ENCODE measurements at regions not wholly inside any gene's neighbourhood (a gene's known extent, or its start where the extent isn't known, plus 50 kb on each side); places are given as distances from the start of the nearest gene placed in this dataset.

- no peaks in the 10 kb centered on the region for H3K9me1 ChIP-seq (ENCODE audit: control insufficient read depth, extremely low read depth, insufficient read depth, low read length)
- no peaks in the 10 kb centered on the region for H3K79me2 ChIP-seq (ENCODE audit: control insufficient read depth, insufficient read depth, low read length)
- H3K9ac ChIP-seq (ENCODE audit: control insufficient read depth, extremely low read depth, insufficient read depth, low read length): no peak overlapping the region
- no peak overlapping the region for H3K27ac ChIP-seq (ENCODE audit: control insufficient read depth, insufficient read depth, low read length)
- no peaks in the 10 kb centered on the region for H3K4me1 ChIP-seq (ENCODE audit: control insufficient read depth, extremely low read depth, insufficient read depth, low read length)
- H3K4me2 ChIP-seq (ENCODE audit: control insufficient read depth, extremely low read depth, insufficient read depth, low read depth, low read length): no peak overlapping the region
- H2AFZ ChIP-seq (ENCODE audit: control insufficient read depth, low read length): no peak overlapping the region
- dilution Hi-C loops (cut with MboI; ENCODE audit: extremely low pct_ligation_motif_present, low sequenced_read_pairs): no loop called here
- DNase-seq (ENCODE audit: low read depth, low spot score): no peak
- no peak for TF ChIP-seq CTCF (optimal IDR thresholded peaks at IDR 0.05 in 1 of 3, IDR thresholded peaks at IDR 0.05 in 1 of 3, conservative IDR thresholded peaks at IDR 0.05 in 1 of 3; ENCODE audit: extremely low read depth in 1 of 3, insufficient read depth in 2 of 3, low read length in 3 of 3)
- TF ChIP-seq EZH2 (IDR thresholded peaks at IDR 0.05; ENCODE audit: low read length): no peak
- H3K9me3 ChIP-seq (ENCODE audit: control insufficient read depth, low read depth, low read length): no peaks in the 10 kb centered on the region
- no peak for FAIRE-seq
- no peaks in the 10 kb centered on the region for H3K36me3 ChIP-seq (ENCODE audit: control insufficient read depth in 2 of 2, extremely low read depth in 1 of 2, insufficient read depth in 2 of 2, low read length in 2 of 2)
- H3K4me3 ChIP-seq (ENCODE audit: control insufficient read depth in 2 of 3, extremely low read depth in 1 of 3, insufficient read depth in 2 of 3, low read depth in 1 of 3, low read length in 3 of 3): no peak overlapping the region
- H4K20me1 ChIP-seq (ENCODE audit: control insufficient read depth, extremely low read depth, insufficient read depth, low read length): no peaks in the 10 kb centered on the region
- H3K27me3 ChIP-seq (ENCODE audit: control insufficient read depth, extremely low read depth, insufficient read depth, low read length): no peaks in the 10 kb centered on the region
Observed at GRCh38 chr13:68319384-68319783, 1089.2 kb upstream of the PCDH9 start.

GRCh38 chr13:68304286-68304893 lies 1074.3 kb upstream of the PCDH9 start:
- dilution Hi-C loops (cut with MboI; ENCODE audit: extremely low pct_ligation_motif_present, low sequenced_read_pairs): no loop called here
- Histone ChIP-seq H3K4me2 (ENCODE audit: control insufficient read depth, extremely low read depth, insufficient read depth, low read depth, low read length) (no peak overlapping the region), H3K4me3 (ENCODE audit: control insufficient read depth in 2 of 3, extremely low read depth in 1 of 3, insufficient read depth in 2 of 3, low read depth in 1 of 3, low read length in 3 of 3) (no peak overlapping the region), H4K20me1 (ENCODE audit: control insufficient read depth, extremely low read depth, insufficient read depth, low read length) (no peaks in the 10 kb centered on the region), H3K79me2 (ENCODE audit: control insufficient read depth, insufficient read depth, low read length) (no peaks in the 10 kb centered on the region), H3K9me1 (ENCODE audit: control insufficient read depth, extremely low read depth, insufficient read depth, low read length) (no peaks in the 10 kb centered on the region), H3K9ac (ENCODE audit: control insufficient read depth, extremely low read depth, insufficient read depth, low read length) (no peak overlapping the region), H3K27me3 (ENCODE audit: control insufficient read depth, extremely low read depth, insufficient read depth, low read length) (no peaks in the 10 kb centered on the region), H3K27ac (ENCODE audit: control insufficient read depth, insufficient read depth, low read length) (no peak overlapping the region), H3K36me3 (ENCODE audit: control insufficient read depth in 2 of 2, extremely low read depth in 1 of 2, insufficient read depth in 2 of 2, low read length in 2 of 2) (no peaks in the 10 kb centered on the region), H3K9me3 (ENCODE audit: control insufficient read depth, low read depth, low read length) (no peaks in the 10 kb centered on the region), H3K4me1 (ENCODE audit: control insufficient read depth, extremely low read depth, insufficient read depth, low read length) (no peaks in the 10 kb centered on the region), H2AFZ (ENCODE audit: control insufficient read depth, low read length) (no peak overlapping the region)
- TF ChIP-seq CTCF (optimal IDR thresholded peaks at IDR 0.05 in 1 of 3, IDR thresholded peaks at IDR 0.05 in 1 of 3, conservative IDR thresholded peaks at IDR 0.05 in 1 of 3; ENCODE audit: extremely low read depth in 1 of 3, insufficient read depth in 2 of 3, low read length in 3 of 3): peak in 1 of 3 experiments; percentile 39
- TF ChIP-seq EZH2 (IDR thresholded peaks at IDR 0.05; ENCODE audit: low read length): no peak
- no peak for DNase-seq (ENCODE audit: low read depth, low spot score)
- no peak for FAIRE-seq

Measured in keratinocyte (primary cell).